ENCODE measurements at regions not wholly inside any gene's neighbourhood (a gene's known extent, or its start where the extent isn't known, plus 50 kb on each side); places are given as distances from the start of the nearest gene placed in this dataset.

DNA sequence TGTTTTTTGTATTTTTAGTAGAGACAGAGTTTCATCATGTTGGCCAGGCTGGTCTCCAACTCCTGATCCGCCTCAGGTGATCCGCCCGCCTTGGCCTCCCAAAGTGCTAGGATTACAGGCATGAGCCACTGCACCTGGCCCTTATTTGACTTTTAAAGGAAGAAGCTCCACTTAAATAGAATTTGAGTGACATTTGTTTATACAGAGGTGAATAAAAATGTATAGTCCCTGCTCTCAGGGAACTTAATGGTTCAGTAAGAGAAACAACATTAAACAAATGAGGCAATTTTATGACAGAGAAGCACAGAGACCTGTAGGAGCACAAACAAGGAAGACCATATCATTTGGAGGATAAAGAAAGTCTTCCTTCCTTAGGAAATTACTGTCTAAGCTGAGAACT is 65.7 kb downstream of the C9orf152 start:
- TF ChIP-seq POLR2AphosphoS5 (IDR thresholded peaks at IDR 0.05; ENCODE audit: low read depth, low read length): no peak
- no peak for TF ChIP-seq POLR2A (IDR thresholded peaks at IDR 0.05; ENCODE audit: low read depth, low read length)

Data from GM12892 (cell line).